HG03457 (cell line): ENCODE measurements at regions not wholly inside any gene's neighbourhood (a gene's known extent, or its start where the extent isn't known, plus 50 kb on each side); places are given as distances from the start of the nearest gene placed in this dataset.

Experiments
- ATAC-seq: cut with Tn5 transposase; IDR thresholded peaks from one replicate; pipeline ENCODE4 v1.9.1; 2021; ENCODE audit warnings: moderate number of reproducible peaks; ENCODE audit not compliant: unreplicated experiment

- ATAC-seq, result no peak
Observed at GRCh38 chrX:110408949-110409588, 50.4 kb downstream of the RTL9 start.

DNA sequence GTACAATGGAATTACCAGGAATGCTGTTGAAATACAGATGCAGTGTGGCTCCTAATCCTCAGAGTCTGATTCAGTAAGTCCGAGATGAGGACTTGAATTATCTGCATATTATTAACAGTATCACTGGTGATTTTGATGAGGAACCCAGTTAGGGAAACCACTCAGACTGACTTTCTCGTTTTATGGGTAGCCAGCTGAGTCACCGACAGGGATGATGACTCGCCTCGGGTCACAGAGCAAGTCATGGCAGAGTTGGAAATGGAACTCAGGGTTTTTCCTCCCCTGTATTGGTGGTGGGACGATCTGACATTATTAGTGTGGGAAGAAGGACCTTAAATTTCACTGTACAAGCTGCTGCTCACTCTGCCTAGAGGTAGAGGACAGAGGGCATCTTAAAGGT lies 51.3 kb downstream of the RTL9 start:
- ATAC-seq, result no peak

DNA sequence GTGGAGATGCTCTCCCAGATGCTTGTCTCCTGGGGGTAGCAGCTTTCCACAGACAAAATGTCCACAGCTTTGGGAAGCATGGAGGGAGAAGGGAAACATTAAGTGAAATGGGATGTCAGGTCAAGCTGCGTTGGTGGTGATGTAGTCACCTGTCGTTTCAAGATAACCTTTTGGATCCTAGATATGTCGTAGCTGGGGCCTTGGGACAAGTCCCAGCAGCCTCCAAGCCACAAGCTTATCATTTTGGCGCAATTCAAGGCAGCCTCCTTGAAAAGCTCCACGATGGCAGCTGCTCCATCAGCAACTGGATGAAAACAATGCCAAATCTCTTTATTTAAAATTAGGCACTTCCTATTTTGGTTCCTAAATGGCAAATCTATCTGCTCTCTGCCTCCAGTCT lies 52.0 kb downstream of the RTL9 start:
- ATAC-seq, result no peak

- ATAC-seq, result no peak
Observed at GRCh38 chrX:110412971-110413726, 54.5 kb downstream of the RTL9 start.

GRCh38 chrX:110413727-110414124 lies 55.1 kb downstream of the RTL9 start:
- no peak for ATAC-seq

DNA sequence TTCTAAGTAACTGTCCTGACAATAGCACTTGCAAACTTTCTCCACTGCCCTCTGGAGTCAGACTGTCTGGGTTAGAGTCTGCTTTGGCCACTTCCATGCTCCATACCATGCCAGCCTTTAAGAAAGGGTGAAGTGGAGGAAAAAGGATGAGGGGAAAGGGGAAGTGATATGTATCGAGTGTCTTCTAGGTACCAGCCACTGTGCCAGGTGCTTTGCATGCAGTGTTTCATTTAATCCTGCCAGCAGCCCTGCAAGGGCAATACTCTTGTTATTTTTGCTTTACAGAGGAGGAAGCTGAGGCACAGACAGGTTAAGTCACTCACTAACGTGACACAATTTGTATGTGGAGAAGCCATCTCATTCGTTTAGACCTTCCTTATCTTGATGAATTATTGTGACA lies 55.6 kb downstream of the RTL9 start:
- ATAC-seq, result peak; percentile 29

DNA sequence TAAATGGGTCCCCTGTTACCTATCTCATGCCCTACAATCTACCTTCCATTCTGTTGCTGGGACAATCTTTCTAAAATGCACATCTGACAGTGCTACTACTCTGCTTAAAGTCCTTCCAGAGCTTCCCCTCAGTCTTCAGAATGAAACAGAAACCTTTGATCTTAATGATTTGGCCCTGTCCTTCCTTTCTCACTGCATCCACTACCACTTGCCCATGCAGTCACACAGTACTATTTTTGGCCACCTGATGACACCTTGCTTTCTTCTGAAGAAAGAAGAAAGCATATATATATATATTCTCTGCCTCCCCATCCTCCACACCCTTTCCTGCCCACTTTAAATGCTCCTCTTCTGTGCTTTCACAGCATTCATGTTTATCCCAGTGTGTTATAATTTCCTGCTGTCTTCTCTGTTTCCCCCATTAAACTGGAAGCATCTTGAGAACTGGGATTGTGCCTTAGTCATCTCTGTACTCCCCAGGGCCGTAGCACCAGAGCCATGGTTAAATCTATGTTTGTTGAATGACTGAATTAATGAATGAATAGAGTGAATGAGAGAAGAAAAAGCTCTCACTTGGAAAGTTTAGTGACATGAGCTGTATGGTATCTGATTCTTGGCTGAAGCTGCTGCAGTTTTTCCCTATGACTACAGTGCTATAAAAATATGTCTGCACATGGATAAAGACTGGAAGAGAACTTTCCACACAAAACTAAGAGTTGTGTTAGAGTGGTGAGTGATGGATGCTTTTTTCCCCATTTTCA lies 56.2 kb downstream of the RTL9 start:
- peak; percentile 54 for ATAC-seq

- no peak for ATAC-seq
Observed at GRCh38 chrX:110415440-110416170, 57.0 kb downstream of the RTL9 start.

- ATAC-seq, result no peak
Observed at GRCh38 chrX:110417128-110417527, 58.5 kb downstream of the RTL9 start.

GRCh38 chrX:110418316-110419235 lies 59.9 kb downstream of the RTL9 start:
- ATAC-seq, result no peak

DNA sequence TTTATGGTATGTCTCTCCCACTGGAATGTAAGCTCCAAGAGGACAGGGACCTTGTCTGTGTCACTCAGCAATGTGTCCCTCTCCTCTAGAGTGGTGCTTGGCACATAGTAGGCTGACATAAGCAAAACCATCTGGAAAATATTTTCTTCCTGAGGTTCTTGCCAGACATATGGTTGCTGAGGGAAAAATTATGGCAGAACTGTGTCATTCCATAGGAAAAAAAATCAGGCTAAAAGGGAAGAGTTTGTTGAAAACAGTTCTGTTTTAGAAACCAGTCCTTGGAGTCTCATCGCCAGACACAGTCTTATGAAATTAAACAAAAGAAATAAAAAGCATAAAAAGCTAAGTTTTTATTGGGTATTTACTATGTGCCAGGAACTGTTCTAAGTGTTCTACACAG lies 60.9 kb downstream of the RTL9 start:
- no peak for ATAC-seq

DNA sequence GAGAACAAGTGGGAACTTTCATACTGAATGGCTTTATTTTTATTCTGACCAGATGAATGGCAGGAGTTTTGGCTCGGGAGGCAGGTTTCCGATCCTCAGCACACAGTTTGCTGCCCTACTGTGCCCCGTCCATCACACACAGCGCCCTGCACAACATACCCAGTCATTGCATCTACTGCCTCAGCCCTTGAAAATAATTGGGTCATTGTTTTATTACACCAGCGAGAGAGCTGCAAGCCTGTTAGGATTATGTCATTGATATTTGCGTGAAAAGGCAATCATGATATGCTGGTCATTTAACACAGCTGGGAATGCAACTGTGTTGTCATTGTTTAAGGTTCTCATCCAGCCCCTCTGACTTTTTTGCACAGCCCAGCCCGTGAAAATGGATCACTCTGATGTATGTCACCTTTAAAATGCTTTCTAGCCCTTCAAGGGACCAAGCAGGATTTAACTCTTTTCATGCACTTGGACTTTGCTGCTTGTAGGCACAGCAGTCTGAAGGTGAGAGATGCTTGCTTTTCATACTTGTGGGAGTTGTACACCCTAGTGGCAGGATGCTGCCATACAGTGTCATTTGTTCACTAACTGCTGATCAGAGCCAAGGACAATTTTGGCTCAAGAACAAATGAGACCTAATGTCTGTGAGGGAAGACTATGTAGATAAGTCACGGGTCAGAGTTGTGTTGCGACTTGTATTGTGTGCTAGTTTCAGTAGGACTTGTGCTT lies 62.3 kb downstream of the RTL9 start:
- no peak for ATAC-seq

DNA sequence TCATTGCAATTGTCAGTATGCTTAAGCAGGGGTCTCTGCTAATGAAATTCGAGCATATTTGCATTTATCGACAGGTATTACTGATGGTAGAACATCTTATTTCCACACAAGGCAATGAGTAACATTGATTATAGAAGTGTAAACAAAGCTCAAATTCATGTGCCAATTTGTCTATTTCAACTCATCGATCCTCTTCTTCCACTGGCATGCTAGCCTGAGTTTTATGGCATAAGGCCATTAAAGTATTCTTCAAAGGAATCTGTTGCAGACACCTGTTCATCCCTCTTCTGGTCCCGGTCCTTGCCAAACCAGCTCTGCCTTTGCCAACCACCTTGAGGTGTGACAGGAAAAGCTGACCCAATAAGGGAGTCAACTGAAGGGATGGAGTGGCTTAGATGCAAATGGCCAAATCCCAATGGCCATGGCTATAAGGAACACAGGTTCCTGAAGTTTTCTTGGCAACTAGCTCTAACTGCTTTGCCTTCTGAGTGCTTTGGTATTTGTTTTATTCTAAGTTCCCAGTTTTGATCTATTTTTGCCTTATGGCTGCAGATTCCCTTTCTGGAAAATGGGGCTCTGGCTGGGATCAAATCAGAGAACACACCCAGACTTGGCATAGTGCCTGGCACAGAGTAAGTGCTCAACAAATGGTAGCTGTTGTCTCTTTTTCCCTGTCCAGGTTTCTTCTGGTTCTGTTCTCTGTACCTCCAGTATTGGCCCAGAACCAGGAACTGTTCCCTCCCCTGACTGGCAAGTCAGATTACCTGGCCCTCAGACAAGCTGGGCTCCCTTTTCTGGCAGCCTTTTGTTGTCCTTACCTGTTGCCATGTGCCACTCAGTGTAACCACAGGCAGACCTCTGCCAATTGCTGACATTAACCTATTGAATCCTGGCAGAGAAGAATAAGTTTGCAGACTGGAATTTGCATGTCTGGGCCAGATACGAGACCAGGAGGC lies 63.1 kb downstream of the RTL9 start:
- no peak for ATAC-seq

DNA sequence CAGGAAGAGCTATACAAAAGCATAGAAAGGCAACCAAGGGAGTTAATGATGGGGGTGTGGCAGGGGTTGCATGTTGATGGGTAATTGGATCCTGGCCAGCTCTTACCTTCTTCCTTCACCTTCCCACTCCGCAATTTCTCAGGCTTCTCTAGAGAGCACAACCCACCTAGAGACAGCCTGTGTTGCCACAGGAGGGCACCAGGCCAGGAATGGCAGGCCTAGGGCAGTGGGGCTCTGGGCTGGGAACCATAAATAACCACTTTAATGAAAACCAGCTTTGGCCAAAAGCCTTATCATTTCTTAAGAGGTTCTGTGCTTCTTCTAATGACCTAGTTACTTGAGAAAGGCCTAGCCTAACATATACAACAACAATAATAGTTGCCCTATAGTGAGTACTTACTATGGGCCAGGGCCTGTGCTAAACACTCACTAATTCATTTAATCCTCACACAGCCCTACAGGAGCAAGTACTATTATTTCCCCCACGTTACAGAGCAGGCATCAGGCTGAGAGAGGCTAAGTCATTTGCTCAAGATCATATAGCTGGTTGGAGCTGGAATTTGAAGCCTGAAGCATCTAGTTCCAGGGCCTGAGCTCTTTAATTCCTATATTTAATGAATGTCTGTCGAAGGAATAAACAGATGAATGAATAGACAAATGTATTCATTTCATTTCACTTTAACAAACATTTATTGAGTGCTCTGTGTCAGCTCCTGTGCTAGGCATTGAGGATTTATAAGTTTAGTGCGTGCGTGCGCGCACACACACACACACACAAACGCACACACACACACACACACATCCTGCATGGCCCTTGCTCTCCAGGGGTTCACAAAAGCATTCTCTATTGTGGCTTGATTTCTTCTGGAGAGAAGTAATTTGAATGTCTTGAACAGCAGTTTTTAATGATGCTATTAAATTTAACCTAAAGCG lies 66.8 kb downstream of the RTL9 start:
- no peak for ATAC-seq

GRCh38 chrX:110426155-110426504 lies 67.5 kb downstream of the RTL9 start:
- ATAC-seq, result no peak

- no peak for ATAC-seq
Observed at GRCh38 chrX:110427076-110427475, 68.4 kb downstream of the RTL9 start.

DNA sequence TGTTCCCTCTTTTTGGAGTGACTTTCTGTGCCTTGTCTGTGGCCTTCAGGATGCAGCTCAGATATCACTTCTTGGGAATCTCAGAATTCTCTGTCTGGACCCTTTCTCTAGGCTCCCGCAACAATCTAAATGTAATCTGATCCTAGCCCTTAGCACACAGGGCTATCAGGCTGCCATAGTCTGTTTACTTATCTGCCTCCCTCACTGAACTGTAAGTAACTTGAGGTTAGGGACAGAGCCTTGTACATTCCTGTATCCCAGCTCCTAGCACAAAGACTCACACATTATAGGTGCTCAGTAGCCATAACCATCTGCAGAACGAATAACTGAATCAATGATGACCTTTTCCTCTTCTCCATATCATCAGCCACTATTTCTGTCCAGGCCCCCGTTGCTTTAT lies 69.5 kb downstream of the RTL9 start:
- no peak for ATAC-seq
